SJCRH30 (cell line): ENCODE measurements at regions not wholly inside any gene's neighbourhood (a gene's known extent, or its start where the extent isn't known, plus 50 kb on each side); places are given as distances from the start of the nearest gene placed in this dataset.
A peak's percentile ranks its signal among the peaks of the same experiment; 100 is the strongest.

ENCODE experiments used
- DNase-seq, 2 experiments: peaks; one replicate each; pipeline ENCODE4 v3.0.0-alpha.2; 2015 to 2020
- H3K27ac ChIP-seq: fragments of 250-450 bp; sonication (Bioruptor Pico); 2 replicates; pipeline ENCODE4 v1.5.1; 2020; ENCODE audit warnings: mild to moderate bottlenecking, moderate library complexity
- H3K27me3 ChIP-seq: fragments of 250-450 bp; sonication (Bioruptor Pico); 2 replicates; pipeline ENCODE4 v1.5.1; 2020; ENCODE audit warnings: mild to moderate bottlenecking, moderate library complexity
- H3K36me3 ChIP-seq: fragments of 250-450 bp; sonication (Bioruptor Pico); 2 replicates; pipeline ENCODE4 v1.5.1; 2020; ENCODE audit warnings: mild to moderate bottlenecking, moderate library complexity
- H3K4me1 ChIP-seq: fragments of 250-450 bp; sonication (Bioruptor Pico); 2 replicates; pipeline ENCODE4 v1.5.1; 2020; ENCODE audit warnings: mild to moderate bottlenecking, moderate library complexity
- H3K4me3 ChIP-seq: fragments of 250-450 bp; sonication (Bioruptor Pico); 2 replicates; pipeline ENCODE4 v1.5.1; 2020; ENCODE audit warnings: mild to moderate bottlenecking, moderate library complexity
- H3K9me3 ChIP-seq: fragments of 250-450 bp; sonication (Bioruptor Pico); replicated peaks from 2 replicates; pipeline ENCODE4 v1.5.1; 2020; ENCODE audit warnings: mild to moderate bottlenecking, moderate library complexity

DNA sequence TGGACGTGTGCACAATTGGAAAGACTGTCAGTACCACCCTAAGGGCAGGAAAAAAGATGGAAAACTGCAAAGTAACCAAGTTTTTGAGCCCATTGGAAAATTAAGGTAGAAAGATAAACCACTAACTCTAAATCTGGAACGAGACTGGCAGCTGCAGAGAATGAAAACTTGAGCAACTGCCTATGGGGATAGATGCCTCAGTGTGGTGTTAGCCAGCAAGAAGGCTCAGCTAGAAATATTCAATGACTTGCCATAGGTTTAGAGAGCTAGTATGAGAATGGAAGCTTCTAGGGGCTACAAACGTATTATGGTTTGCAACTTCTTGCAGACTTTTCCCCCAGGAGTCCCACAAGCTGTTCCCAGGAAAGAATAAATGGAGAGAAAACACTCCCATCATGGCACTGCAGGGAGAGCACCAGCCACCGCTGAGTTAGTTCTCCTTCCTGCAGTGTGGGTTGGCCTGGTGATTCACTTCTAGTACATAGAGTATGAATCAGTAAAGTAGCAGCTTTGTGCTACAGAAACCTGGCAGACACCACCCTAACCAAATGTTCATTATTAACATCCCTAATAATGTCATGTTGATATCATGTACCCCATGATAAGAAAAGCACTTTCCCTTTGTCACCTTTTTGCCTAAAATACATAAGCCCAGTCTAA lies 372.4 kb upstream of the VWC2 start:
- Histone ChIP-seq H3K27me3 (no peaks in the 10 kb centered on the region), H3K9me3 (no peaks in the 10 kb centered on the region), H3K27ac (no peak overlapping the region), H3K36me3 (no peaks in the 10 kb centered on the region), H3K4me1 (0 out of 2 replicates have a peak, but pooled peaks cover 2% of the 10 kb centered on the region), H3K4me3 (no peak overlapping the region)
- no peak for DNase-seq

DNA sequence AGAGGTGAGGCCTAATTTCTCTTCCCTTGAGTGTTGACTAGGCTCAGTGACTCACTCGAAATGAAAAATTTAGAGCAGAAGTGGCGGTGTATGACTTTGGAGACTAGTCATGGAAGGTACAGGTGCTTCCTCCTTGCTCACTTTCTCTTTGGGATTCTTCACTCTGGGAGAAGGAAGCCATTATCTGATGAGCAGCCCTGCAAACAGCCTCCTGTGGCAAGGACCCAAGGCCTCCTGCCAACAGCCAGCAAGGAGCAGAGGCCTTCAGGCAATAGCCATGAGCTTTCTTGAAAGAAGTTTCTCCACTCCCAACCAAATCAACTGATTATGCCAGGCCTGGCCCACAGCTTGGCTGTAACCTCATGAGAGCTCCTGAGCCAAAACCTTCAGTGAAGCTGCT lies 369.6 kb upstream of the VWC2 start:
- no peak for DNase-seq
- Histone ChIP-seq H3K36me3 (no peaks in the 10 kb centered on the region), H3K9me3 (no peaks in the 10 kb centered on the region), H3K27ac (no peak overlapping the region), H3K4me3 (no peak overlapping the region), H3K4me1 (no peaks in the 10 kb centered on the region), H3K27me3 (no peaks in the 10 kb centered on the region)

DNA sequence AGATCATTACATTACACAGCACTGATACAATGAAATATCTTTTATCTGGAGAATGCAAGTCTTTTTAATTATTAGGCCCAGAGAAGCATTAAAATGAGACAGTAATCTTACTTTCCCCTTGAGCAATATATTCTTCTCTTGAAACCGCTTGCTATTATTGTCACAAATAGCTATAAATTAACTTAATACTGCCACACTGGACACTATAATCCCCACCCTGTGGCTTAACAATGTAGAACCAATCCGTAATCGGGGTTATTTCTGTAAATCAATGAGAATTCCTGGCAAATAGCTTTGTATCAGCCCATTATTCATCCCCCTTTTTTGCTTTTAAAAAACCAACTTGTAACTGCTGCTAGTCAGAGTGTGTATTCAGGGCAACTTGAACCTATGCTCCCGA lies 366.2 kb upstream of the VWC2 start:
- H3K4me1 ChIP-seq, result no peaks in the 10 kb centered on the region
- no peak overlapping the region for H3K4me3 ChIP-seq
- H3K9me3 ChIP-seq, result no peaks in the 10 kb centered on the region
- DNase-seq, result no peak
- no peaks in the 10 kb centered on the region for H3K27me3 ChIP-seq
- H3K36me3 ChIP-seq, result no peaks in the 10 kb centered on the region
- H3K27ac ChIP-seq, result no peak overlapping the region

DNA sequence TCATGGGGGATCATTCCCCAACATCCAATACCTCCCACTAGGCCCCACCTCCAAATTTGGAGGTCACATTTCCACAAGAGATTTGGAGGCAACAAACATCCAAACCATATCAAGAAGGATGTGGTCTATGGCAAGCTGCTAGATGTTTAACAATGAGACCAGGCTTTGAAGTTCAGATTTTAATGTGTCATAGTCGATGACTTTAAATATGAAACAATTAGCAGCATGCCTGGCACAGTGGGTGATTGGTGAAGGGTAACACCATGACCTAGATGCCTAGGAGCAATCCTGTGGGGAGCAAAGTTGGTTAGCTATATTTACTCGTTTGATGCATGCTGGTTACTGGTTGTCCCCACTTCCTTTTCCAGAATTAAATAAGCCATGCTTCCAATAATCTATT lies 356.4 kb upstream of the VWC2 start:
- no peak for DNase-seq
- Histone ChIP-seq H3K27ac (no peak overlapping the region), H3K4me3 (no peak overlapping the region), H3K27me3 (no peaks in the 10 kb centered on the region), H3K9me3 (no peaks in the 10 kb centered on the region), H3K36me3 (no peaks in the 10 kb centered on the region), H3K4me1 (no peaks in the 10 kb centered on the region)

DNA sequence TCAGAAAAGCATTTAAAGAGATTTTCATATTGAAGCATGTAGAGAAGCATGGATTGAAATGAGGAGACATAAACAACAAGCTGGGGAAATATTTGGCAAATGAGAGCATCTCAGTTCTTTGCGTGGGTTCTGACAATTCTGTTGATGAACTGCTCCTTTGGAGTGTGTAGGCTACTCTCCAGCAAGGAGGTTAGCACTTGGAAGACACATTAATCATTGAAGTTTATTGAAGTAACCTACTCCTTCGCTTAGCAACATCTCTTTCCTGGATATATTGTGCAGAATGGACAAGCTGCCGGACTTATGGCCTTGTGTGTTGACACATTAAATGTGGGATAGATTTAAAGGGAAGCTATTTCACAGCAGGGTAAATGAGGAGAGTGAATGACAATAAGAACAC lies 354.5 kb upstream of the VWC2 start:
- H3K4me1 ChIP-seq, result no peaks in the 10 kb centered on the region
- no peaks in the 10 kb centered on the region for H3K36me3 ChIP-seq
- H3K27ac ChIP-seq, result no peak overlapping the region
- H3K9me3 ChIP-seq, result no peaks in the 10 kb centered on the region
- no peak for DNase-seq
- H3K27me3 ChIP-seq, result peaks cover 5% of the 10 kb centered on the region; the same call in 1 of the 2 replicates
- no peak overlapping the region for H3K4me3 ChIP-seq

DNA sequence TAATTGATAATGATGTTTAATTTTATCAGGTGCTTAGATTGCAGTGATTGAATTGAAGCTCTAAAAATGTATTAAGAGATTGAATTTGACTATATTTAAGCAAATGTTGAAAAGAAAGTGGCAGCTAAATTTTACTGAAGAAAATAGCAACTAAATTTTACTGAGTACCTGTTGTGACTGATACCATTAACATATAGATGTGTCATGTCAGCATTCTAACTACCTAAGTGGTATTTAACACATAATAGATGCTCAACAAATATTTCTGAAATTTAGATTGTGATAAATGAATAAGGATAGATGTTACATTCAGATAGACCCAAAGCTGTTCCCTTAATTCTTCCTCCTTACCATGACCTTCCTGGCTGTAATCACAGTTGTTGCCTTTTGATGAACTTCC lies 350.9 kb upstream of the VWC2 start:
- Histone ChIP-seq H3K4me3 (no peak overlapping the region), H3K9me3 (no peaks in the 10 kb centered on the region), H3K36me3 (no peaks in the 10 kb centered on the region), H3K27me3 (peaks cover 12% of the 10 kb centered on the region; the same call in 1 of the 2 replicates), H3K4me1 (no peaks in the 10 kb centered on the region), H3K27ac (no peak overlapping the region)
- DNase-seq, result no peak

DNA sequence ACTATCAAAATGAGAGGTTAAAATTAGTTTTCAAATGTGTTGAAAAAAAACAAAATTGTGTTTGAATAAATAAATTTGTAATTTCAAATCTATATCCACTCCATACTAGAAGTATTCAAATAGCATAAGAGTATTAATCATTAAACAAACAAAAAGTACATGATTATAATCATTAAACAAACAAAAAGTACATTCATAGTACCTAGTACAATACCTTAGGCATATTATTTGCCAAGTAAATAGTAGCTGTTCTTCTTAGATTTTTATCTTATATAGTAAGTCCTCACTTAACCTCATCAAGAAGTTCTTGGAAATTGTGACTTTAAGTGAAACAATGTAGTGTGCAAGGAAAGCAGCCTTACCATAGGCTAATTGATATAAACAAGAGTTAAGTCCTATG lies 349.3 kb upstream of the VWC2 start:
- Histone ChIP-seq H3K4me1 (no peaks in the 10 kb centered on the region), H3K36me3 (no peaks in the 10 kb centered on the region), H3K9me3 (no peaks in the 10 kb centered on the region), H3K27me3 (peaks cover 12% of the 10 kb centered on the region; the same call in 1 of the 2 replicates), H3K27ac (no peak overlapping the region), H3K4me3 (no peak overlapping the region)
- DNase-seq, result no peak

DNA sequence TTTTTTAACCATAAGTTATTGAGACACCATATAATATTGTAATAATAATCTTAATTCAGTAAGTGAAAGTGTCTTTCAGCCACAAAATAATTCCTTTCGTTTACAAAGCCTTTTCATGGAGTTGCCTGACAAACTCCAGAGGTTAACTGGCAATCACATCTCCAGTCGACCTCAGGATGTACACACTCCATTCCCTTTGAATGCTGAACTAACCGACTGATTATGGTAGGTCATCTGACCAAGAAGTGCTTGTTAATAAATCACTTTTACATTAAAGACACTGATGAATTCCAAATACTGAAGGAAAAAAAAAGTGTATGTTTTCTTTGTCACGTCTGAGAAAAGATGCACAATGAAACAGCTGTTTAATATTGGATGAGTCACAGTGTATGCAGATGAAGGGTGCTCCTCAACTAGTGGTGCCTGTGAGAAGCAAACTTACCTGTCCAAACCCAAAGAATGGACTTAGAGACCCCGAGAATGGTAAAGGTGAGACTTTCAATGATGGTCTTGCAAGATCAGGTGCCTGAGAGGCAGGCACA lies 348.1 kb upstream of the VWC2 start:
- Histone ChIP-seq H3K27ac (no peak overlapping the region), H3K36me3 (no peaks in the 10 kb centered on the region), H3K4me3 (no peak overlapping the region), H3K4me1 (no peaks in the 10 kb centered on the region), H3K9me3 (no peaks in the 10 kb centered on the region), H3K27me3 (peaks cover 12% of the 10 kb centered on the region; the same call in 1 of the 2 replicates)
- no peak for DNase-seq

DNA sequence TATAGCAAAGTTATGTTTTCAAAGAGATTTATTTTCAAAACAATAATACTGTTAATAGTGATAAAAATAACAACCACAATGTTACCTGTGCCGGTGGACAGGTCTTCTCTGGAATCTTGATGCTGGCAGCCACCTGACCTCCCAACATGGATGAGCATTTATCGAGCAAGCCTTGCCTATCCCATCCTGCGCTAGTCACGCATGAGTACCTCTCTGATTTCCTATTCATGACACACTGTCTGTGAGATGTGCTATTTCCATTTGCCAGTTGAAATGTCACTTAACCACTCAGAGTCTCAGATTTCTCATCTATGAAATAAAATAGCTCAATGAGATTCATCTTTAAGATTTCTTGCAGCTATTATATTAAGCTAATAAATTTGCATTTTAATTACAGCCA lies 341.2 kb upstream of the VWC2 start:
- Histone ChIP-seq H3K27ac (no peak overlapping the region), H3K4me3 (no peak overlapping the region), H3K4me1 (no peaks in the 10 kb centered on the region), H3K27me3 (0 out of 2 replicates have a peak, but pooled peaks cover under 1% of the 10 kb centered on the region), H3K9me3 (no peaks in the 10 kb centered on the region), H3K36me3 (no peaks in the 10 kb centered on the region)
- no peak for DNase-seq

DNA sequence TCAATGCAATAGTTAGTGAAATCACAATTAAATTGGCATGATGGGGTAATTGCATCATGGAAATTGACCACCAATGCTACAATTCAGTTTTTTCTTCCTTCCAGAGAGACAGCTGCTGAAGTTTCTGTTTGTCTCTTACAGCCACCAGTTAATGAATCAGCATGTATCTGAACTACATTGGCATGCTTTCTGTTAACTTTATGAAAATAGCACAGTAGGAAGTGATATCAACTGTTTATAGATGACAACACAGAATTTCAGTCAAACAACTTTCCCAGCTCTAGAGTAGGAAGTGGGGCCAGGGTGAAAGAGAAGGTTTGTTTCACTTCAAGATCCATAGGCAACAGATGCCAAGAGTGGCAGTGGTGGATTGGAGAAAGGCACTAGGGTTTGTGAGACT lies 339.6 kb upstream of the VWC2 start:
- H3K36me3 ChIP-seq, result no peaks in the 10 kb centered on the region
- no peak overlapping the region for H3K27ac ChIP-seq
- H3K27me3 ChIP-seq, result no peaks in the 10 kb centered on the region
- DNase-seq, result no peak
- H3K4me3 ChIP-seq, result no peak overlapping the region
- no peaks in the 10 kb centered on the region for H3K9me3 ChIP-seq
- H3K4me1 ChIP-seq, result no peaks in the 10 kb centered on the region

DNA sequence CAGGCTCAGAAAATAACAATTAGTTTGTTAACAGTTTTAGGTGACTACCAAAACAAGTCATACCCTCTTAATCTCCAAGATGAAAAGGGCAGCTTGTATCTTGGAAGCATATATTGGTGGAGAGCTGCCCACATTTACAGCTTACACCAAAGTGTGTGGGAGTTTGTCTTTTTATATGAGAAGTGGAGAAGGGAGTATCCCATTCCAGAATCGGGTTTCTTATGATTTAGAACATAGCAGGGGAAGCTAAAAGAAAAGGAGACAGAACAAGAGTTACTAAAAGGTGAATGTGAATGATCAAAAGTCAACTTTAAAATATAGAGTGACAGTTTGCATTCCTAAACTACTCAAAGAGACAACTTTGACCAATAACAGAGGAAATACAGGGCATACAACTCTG lies 338.6 kb upstream of the VWC2 start:
- Histone ChIP-seq H3K4me1 (no peaks in the 10 kb centered on the region), H3K27ac (no peak overlapping the region), H3K36me3 (no peaks in the 10 kb centered on the region), H3K4me3 (no peak overlapping the region), H3K27me3 (no peaks in the 10 kb centered on the region), H3K9me3 (no peaks in the 10 kb centered on the region)
- no peak for DNase-seq

DNA sequence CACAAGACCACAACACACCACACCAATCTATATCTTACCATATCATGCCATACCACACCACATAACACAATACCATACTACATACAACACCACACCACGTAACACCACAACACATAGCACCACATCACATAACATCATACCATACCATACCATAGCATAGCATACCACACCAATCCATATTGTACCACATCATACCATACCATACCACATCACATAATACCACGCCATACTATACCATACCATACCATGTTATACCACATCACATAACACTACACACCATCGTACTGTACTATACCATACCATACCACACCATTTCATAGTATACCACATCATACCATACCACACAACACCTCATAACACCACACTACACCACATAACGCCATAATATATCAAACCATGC lies 335.2 kb upstream of the VWC2 start:
- DNase-seq, result no peak
- Histone ChIP-seq H3K36me3 (no peaks in the 10 kb centered on the region; the same call in 1 of the 2 replicates), H3K4me1 (no peaks in the 10 kb centered on the region), H3K9me3 (no peaks in the 10 kb centered on the region), H3K27me3 (no peaks in the 10 kb centered on the region), H3K27ac (no peak overlapping the region), H3K4me3 (no peak overlapping the region)

DNA sequence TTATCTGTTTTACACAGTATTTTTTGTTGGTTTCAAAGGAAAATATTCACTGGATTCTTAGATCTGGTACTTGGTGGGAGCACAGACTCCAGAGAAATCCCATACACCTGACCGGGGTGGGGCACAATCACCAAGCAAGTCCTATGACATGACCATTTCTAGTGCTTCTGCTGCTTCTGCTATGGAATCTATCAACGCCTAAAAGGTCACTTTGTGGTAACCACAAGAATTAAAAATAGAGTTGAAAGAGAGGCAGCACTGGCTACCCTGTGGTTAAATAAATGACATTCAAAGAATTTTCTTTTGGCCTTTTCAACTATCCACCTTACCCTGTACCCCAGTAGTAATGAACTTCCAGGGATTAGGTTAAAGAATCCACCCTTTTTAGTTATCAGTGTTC lies 329.9 kb upstream of the VWC2 start:
- Histone ChIP-seq H3K9me3 (no peaks in the 10 kb centered on the region), H3K27ac (no peak overlapping the region), H3K4me1 (no peaks in the 10 kb centered on the region), H3K4me3 (no peak overlapping the region), H3K36me3 (no peaks in the 10 kb centered on the region; the same call in 1 of the 2 replicates), H3K27me3 (no peaks in the 10 kb centered on the region)
- DNase-seq, result no peak

DNA sequence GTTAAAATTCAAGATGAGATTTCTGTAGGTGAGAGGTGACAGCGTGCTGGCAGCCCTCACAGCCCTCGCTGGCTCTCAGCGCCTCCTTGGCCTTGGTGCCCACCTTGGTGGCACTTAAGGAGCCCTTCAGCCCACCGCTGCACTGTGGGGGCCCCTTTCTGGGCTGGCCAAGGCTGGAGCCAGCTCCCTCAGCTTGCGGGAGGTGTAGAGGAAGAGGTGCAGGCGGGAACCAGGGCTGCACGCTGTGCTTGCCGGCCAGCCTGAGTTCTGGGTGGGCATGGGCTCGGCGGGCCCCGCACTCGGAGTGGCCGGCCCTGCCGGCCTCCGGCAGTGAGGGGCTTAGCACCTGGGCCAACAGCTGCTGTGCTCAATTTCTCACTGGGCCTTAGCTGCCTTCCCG lies 320.0 kb upstream of the VWC2 start:
- Histone ChIP-seq H3K27ac (no peak overlapping the region), H3K27me3 (no peaks in the 10 kb centered on the region), H3K9me3 (no peaks in the 10 kb centered on the region), H3K36me3 (no peaks in the 10 kb centered on the region; the same call in 1 of the 2 replicates), H3K4me3 (no peak overlapping the region), H3K4me1 (no peaks in the 10 kb centered on the region)
- DNase-seq, result peak in 1 of 2 experiments; percentile 6

DNA sequence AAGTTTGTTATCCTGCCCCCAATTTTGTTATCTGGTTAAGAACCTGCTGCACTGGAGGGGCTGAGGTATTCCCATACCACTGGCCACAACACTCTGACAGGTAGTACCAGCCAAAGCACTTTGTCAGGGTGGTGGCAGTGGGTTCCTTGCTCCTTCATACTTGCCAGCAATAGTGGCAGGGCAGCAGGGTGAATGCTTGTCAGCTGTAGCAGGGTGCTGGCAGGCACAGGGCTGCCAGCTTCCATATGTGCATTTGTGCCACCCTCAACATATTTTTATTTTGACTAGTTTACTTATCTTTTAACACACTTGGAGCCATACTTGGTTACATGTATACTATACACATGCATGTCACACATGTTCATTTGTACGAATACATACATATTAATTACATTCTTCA lies 294.0 kb upstream of the VWC2 start:
- Histone ChIP-seq H3K27ac (no peak overlapping the region), H3K36me3 (no peaks in the 10 kb centered on the region), H3K4me3 (no peak overlapping the region), H3K9me3 (no peaks in the 10 kb centered on the region), H3K4me1 (no peaks in the 10 kb centered on the region), H3K27me3 (no peaks in the 10 kb centered on the region; the same call in 1 of the 2 replicates)
- no peak for DNase-seq

DNA sequence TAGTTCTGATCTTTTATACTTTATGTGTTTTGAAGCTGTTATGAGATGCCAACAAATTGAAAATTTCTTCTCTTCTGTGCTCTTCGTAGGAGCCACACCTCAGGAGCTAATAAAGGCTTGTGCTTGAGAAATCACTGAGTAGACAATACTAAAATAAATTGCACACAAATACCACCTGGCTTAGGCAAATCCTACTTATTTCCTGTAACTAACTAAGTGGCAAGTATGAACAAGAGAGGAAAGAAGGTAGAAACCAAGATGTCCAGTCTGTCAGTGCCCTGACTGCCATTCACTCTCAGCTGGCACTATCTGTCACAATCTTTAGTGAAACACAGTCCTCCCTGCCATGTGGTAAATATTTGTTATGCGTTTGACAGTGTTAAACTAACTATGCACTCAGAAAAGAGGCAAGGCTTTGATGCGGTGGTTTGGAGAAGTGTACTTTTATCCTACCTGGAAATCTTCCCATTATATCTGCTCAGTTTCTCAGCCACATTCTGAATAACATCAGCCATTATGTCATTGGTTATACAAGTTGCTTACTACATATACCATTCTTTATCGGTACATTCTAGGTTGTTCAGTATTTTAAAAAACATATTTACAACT lies 293.4 kb upstream of the VWC2 start:
- no peak for DNase-seq
- Histone ChIP-seq H3K27me3 (no peaks in the 10 kb centered on the region; the same call in 1 of the 2 replicates), H3K27ac (no peak overlapping the region), H3K9me3 (no peaks in the 10 kb centered on the region), H3K36me3 (no peaks in the 10 kb centered on the region), H3K4me3 (no peak overlapping the region), H3K4me1 (no peaks in the 10 kb centered on the region)
